ENCODE measurements at regions not wholly inside any gene's neighbourhood (a gene's known extent, or its start where the extent isn't known, plus 50 kb on each side); places are given as distances from the start of the nearest gene placed in this dataset.

- TF ChIP-seq EZH2 (IDR thresholded peaks at IDR 0.05) = no peak
- no peak for TF ChIP-seq CTCF (IDR thresholded peaks at IDR 0.05 in 2 of 3, conservative IDR thresholded peaks at IDR 0.05 in 1 of 3; ENCODE audit: borderline replicate concordance in 1 of 3, insufficient read depth in 1 of 3, low read depth in 2 of 3, low read length in 2 of 3)
- no peak for TF ChIP-seq JUND (IDR thresholded peaks at IDR 0.05)
- TF ChIP-seq REST (IDR thresholded peaks at IDR 0.05; ENCODE audit: low read depth) = no peak
- no peak for TF ChIP-seq RAD21 (IDR thresholded peaks at IDR 0.05; ENCODE audit: low read depth)
- TF ChIP-seq POLR2A (IDR thresholded peaks at IDR 0.05; ENCODE audit: borderline replicate concordance, extremely low read depth, insufficient read depth, insufficient read length) = no peak
- no peak for TF ChIP-seq MAX (IDR thresholded peaks at IDR 0.05)
- TF ChIP-seq POLR2AphosphoS5 (IDR thresholded peaks at IDR 0.05; ENCODE audit: low read depth, low read length) = no peak
- TF ChIP-seq CEBPB (IDR thresholded peaks at IDR 0.05; ENCODE audit: low read depth) = no peak
These were observed 125.0 kb upstream of the AADAT start for GRCh38 chr4:170214731-170215130.
